ENCODE measurements at regions not wholly inside any gene's neighbourhood (a gene's known extent, or its start where the extent isn't known, plus 50 kb on each side); places are given as distances from the start of the nearest gene placed in this dataset.

- TF ChIP-seq POLR2A (IDR thresholded peaks at IDR 0.05; ENCODE audit: low read depth, low read length), result no peak
- no peak for TF ChIP-seq CTCF (IDR thresholded peaks at IDR 0.05 in 2 of 3, conservative IDR thresholded peaks at IDR 0.05 in 1 of 3; ENCODE audit: control insufficient read depth in 2 of 3, extremely low read depth in 1 of 3, insufficient read depth in 1 of 3, low read depth in 3 of 3, low read length in 3 of 3)
- no peak for TF ChIP-seq POLR2AphosphoS5 (IDR thresholded peaks at IDR 0.05; ENCODE audit: low read length)
- TF ChIP-seq CBX3 (IDR thresholded peaks at IDR 0.05; ENCODE audit: borderline replicate concordance, low read depth), result no peak
Observed at GRCh38 chr2:217149087-217149660, 289.3 kb upstream of the TNP1 start.

All from GM12878 (cell line).